NCI-H2107 (cell line): ENCODE measurements at regions not wholly inside any gene's neighbourhood (a gene's known extent, or its start where the extent isn't known, plus 50 kb on each side); places are given as distances from the start of the nearest gene placed in this dataset.
"Not testable (repeated sequence)": the region's sequence is repeated elsewhere in the genome, so short reads cannot be mapped to it uniquely, and the experiment has no call there.

Experiments
- DNase-seq: peaks from one replicate; lab custom pipeline; 2025; lab: John Stamatoyannopoulos, UW

GRCh38 chr4:55251896-55252295 lies 94.1 kb upstream of the SRD5A3 start:
- DNase-seq: no peak

- DNase-seq: no peak
Measured at GRCh38 chr4:55253948-55254593, 92.0 kb upstream of the SRD5A3 start.

- no peak for DNase-seq
Measured at GRCh38 chr4:55255179-55255578, 90.9 kb upstream of the SRD5A3 start.

- DNase-seq: no peak
Measured at GRCh38 chr4:55256787-55257186, 89.3 kb upstream of the SRD5A3 start.

GRCh38 chr4:55258152-55258865 lies 87.7 kb upstream of the SRD5A3 start:
- DNase-seq: no peak

- DNase-seq: no peak
Measured at GRCh38 chr4:55259294-55259693, 86.7 kb upstream of the SRD5A3 start.

GRCh38 chr4:55269470-55269869 lies 76.6 kb upstream of the SRD5A3 start:
- DNase-seq: no peak

- no peak for DNase-seq
Measured at GRCh38 chr4:55269995-55270394, 76.0 kb upstream of the SRD5A3 start.

- DNase-seq: no peak
Measured at GRCh38 chr4:55270481-55270880, 75.6 kb upstream of the SRD5A3 start.

- DNase-seq: no peak
Measured at GRCh38 chr4:55272102-55272501, 73.9 kb upstream of the SRD5A3 start.

GRCh38 chr4:55272589-55272988 lies 73.5 kb upstream of the SRD5A3 start:
- DNase-seq: no peak

- DNase-seq: no peak
Measured at GRCh38 chr4:55277011-55277410, 69.0 kb upstream of the SRD5A3 start.

GRCh38 chr4:55278316-55278715 lies 67.7 kb upstream of the SRD5A3 start:
- no peak for DNase-seq

GRCh38 chr4:55280474-55280873 lies 65.6 kb upstream of the SRD5A3 start:
- not testable (repeated sequence) for DNase-seq

GRCh38 chr4:55281118-55281683 lies 64.8 kb upstream of the SRD5A3 start:
- DNase-seq: not testable (repeated sequence)

GRCh38 chr4:55284331-55284730 lies 61.7 kb upstream of the SRD5A3 start:
- DNase-seq: no peak

- no peak for DNase-seq
Measured at GRCh38 chr4:55291227-55291640, 54.8 kb upstream of the SRD5A3 start.

- no peak for DNase-seq
Measured at GRCh38 chr4:55296096-55296495, 49.9 kb upstream of the SRD5A3 start.
